Tibial nerve (tissue), 4 donors: ENCODE measurements at regions not wholly inside any gene's neighbourhood (a gene's known extent, or its start where the extent isn't known, plus 50 kb on each side); places are given as distances from the start of the nearest gene placed in this dataset.
"Not testable (repeated sequence)": the region's sequence is repeated elsewhere in the genome, so short reads cannot be mapped to it uniquely, and the experiment has no call there.

ENCODE experiments used
- DNase-seq, 2 donors: peaks; one replicate each; pipeline ENCODE4 v3.0.0-alpha.2; 2019; ENCODE audit warnings: low spot score in 2 of 2
- H3K27ac ChIP-seq, 4 donors: fragments of 200-600 bp; sonication (generic) in 3 of 4; one replicate each; pipeline ENCODE4 v1.5.1; 2017 to 2019; ENCODE audit warnings: mild to moderate bottlenecking in 1 of 4
- H3K27me3 ChIP-seq, 2 donors: fragments of 200-600 bp; sonication (generic) in 1 of 2; one replicate each; pipeline versions ENCODE4 v1.5.1 to v1.6.0; 2017 to 2019
- H3K36me3 ChIP-seq, 3 donors: fragments of 200-600 bp; sonication (generic); one replicate each; pipeline ENCODE4 v1.5.1; 2018 to 2019
- H3K4me1 ChIP-seq, 4 donors: fragments of 200-600 bp; sonication (generic) in 3 of 4; one replicate each; pipeline ENCODE4 v1.5.1; 2017 to 2019
- H3K4me3 ChIP-seq, 4 donors: fragments of 200-600 bp; sonication (generic) in 3 of 4; one replicate each; pipeline ENCODE4 v1.5.1; 2017 to 2019; ENCODE audit warnings: mild to moderate bottlenecking in 1 of 4, moderate library complexity in 1 of 4
- H3K9me3 ChIP-seq, 4 donors: fragments of 200-600 bp; sonication (generic) in 3 of 4; one replicate each; pipeline ENCODE4 v1.5.1; 2017 to 2019
- CTCF ChIP-seq, 5 experiments: fragments of 200-600 bp in 3 of 5; fragments of 450-650 bp in 2 of 5; sonication (generic) in 3 of 5; IDR thresholded peaks; one replicate each; pipeline ENCODE4 v1.5.1; 2016 to 2019; ENCODE audit warnings: antibody characterized with exemption in 5 of 5, mild to moderate bottlenecking in 3 of 5, moderate library complexity in 2 of 5
- EP300 ChIP-seq, 2 donors: sonication (generic); formaldehyde crosslinking; IDR thresholded peaks; one replicate each; pipeline ENCODE4 v1.6.1; 2017; ENCODE audit warnings: antibody characterized with exemption in 2 of 2, mild to moderate bottlenecking in 1 of 2
- POLR2A ChIP-seq, 2 donors: fragments of 450-650 bp; IDR thresholded peaks; one replicate each; pipeline ENCODE4 v1.6.1; 2017; ENCODE audit warnings: antibody characterized with exemption in 2 of 2, mild to moderate bottlenecking in 2 of 2, moderate library complexity in 2 of 2
- WGBS, 2 donors: methylation state at CpG; one replicate each; pipeline ENCODE4 v1.1.5; 2018; 5-methylcytosine and 5-hydroxymethylcytosine counted together

- H3K4me1 ChIP-seq, result peaks cover 0 to 9% (median 0%) of the 10 kb centered on the region in 4 donors
- 74 to 77% methylated on average over 6 of the region's 6 CpGs for WGBS, 2 donors
- no peak overlapping the region for H3K27ac ChIP-seq
- no peak overlapping the region for H3K4me3 ChIP-seq
- H3K9me3 ChIP-seq, result no peaks in the 10 kb centered on the region
- no peak for DNase-seq
- TF ChIP-seq POLR2A (IDR thresholded peaks at IDR 0.05) (no peak), CTCF (IDR thresholded peaks at IDR 0.05) (no peak), EP300 (IDR thresholded peaks at IDR 0.05) (no peak)
- no peaks in the 10 kb centered on the region for H3K36me3 ChIP-seq
- no peaks in the 10 kb centered on the region for H3K27me3 ChIP-seq
Observed at GRCh38 chr11:134992981-134993380, 580.9 kb upstream of the B3GAT1 start.

GRCh38 chr11:134988495-134988894 is 576.5 kb upstream of the B3GAT1 start:
- Histone ChIP-seq H3K4me1 (no peaks in the 10 kb centered on the region), H3K4me3 (no peak overlapping the region), H3K27me3 (no peaks in the 10 kb centered on the region), H3K9me3 (no peaks in the 10 kb centered on the region), H3K36me3 (no peaks in the 10 kb centered on the region), H3K27ac (no peak overlapping the region)
- TF ChIP-seq EP300 (IDR thresholded peaks at IDR 0.05) (no peak), POLR2A (IDR thresholded peaks at IDR 0.05) (no peak), CTCF (IDR thresholded peaks at IDR 0.05) (no peak)
- WGBS, 2 donors, result 22 to 43% methylated on average over 4 of the region's 4 CpGs
- DNase-seq, result no peak

GRCh38 chr11:134987822-134988221 is 575.8 kb upstream of the B3GAT1 start:
- Histone ChIP-seq H3K9me3 (no peaks in the 10 kb centered on the region), H3K4me3 (no peak overlapping the region), H3K4me1 (no peaks in the 10 kb centered on the region), H3K36me3 (no peaks in the 10 kb centered on the region), H3K27ac (no peak overlapping the region), H3K27me3 (no peaks in the 10 kb centered on the region)
- WGBS, 2 donors, result 69 to 71% methylated on average over 8 of the region's 8 CpGs
- DNase-seq, result no peak
- TF ChIP-seq POLR2A (IDR thresholded peaks at IDR 0.05) (no peak), EP300 (IDR thresholded peaks at IDR 0.05) (no peak), CTCF (IDR thresholded peaks at IDR 0.05) (no peak)

- no peak for TF ChIP-seq POLR2A (IDR thresholded peaks at IDR 0.05)
- TF ChIP-seq CTCF (IDR thresholded peaks at IDR 0.05), result no peak
- no peak for TF ChIP-seq EP300 (IDR thresholded peaks at IDR 0.05)
- Histone ChIP-seq H3K27me3 (no peaks in the 10 kb centered on the region), H3K4me3 (no peak overlapping the region), H3K27ac (no peak overlapping the region), H3K36me3 (no peaks in the 10 kb centered on the region), H3K9me3 (no peaks in the 10 kb centered on the region), H3K4me1 (no peaks in the 10 kb centered on the region)
- no peak for DNase-seq
- WGBS, 2 donors, result 58 to 61% methylated on average over 7 of the region's 7 CpGs
Observed at GRCh38 chr11:134987223-134987768, 575.3 kb upstream of the B3GAT1 start.

GRCh38 chr11:134984421-134984820 is 572.4 kb upstream of the B3GAT1 start:
- Histone ChIP-seq H3K36me3 (no peaks in the 10 kb centered on the region), H3K4me3 (no peak overlapping the region), H3K27me3 (no peaks in the 10 kb centered on the region), H3K4me1 (no peaks in the 10 kb centered on the region), H3K9me3 (no peaks in the 10 kb centered on the region), H3K27ac (no peak overlapping the region)
- DNase-seq, result no peak
- TF ChIP-seq EP300 (IDR thresholded peaks at IDR 0.05), result no peak
- TF ChIP-seq POLR2A (IDR thresholded peaks at IDR 0.05), result no peak
- TF ChIP-seq CTCF (IDR thresholded peaks at IDR 0.05), result no peak
- WGBS, 2 donors, result 81 to 82% methylated on average over 8 of the region's 8 CpGs

GRCh38 chr11:134982432-134982831 is 570.4 kb upstream of the B3GAT1 start:
- WGBS, 2 donors, result 86 to 87% methylated on average over 8 of the region's 8 CpGs
- not testable (repeated sequence) for H3K4me3 ChIP-seq, H3K9me3 ChIP-seq, H3K4me1 ChIP-seq, H3K27ac ChIP-seq, H3K27me3 ChIP-seq, H3K36me3 ChIP-seq, DNase-seq
